H1 (cell line): ENCODE measurements at regions not wholly inside any gene's neighbourhood (a gene's known extent, or its start where the extent isn't known, plus 50 kb on each side); places are given as distances from the start of the nearest gene placed in this dataset.

ENCODE experiments used
- CTCF ChIA-PET: fragments of 300-600 bp; sonication (Branson Sonifier 250); formaldehyde crosslinking; loops from one replicate; lab custom pipeline; 2021; ENCODE audit not compliant: partially characterized antibody; lab: Charles Lee
- POLR2A ChIA-PET: fragments of 300-600 bp; sonication (Branson Sonifier 250); formaldehyde crosslinking; loops from one replicate; lab custom pipeline; 2021; ENCODE audit warnings: inconsistent platforms; ENCODE audit not compliant: partially characterized antibody; lab: Charles Lee
- DNase-seq, 2 experiments: peaks; one replicate each; pipeline versions ENCODE4 v3.0.0 to v3.0.0-alpha.2; 2010 to 2022; ENCODE audit warnings: low spot score in 2 of 2, low read depth in 1 of 2, mixed read lengths in 1 of 2
- FAIRE-seq: peaks from 2 replicates; lab custom pipeline; 2011; peaks lifted over from hg19 to GRCh38; lab: Jason Lieb, UNC
- H2AFZ ChIP-seq: 2 replicates; pipeline ENCODE4 v1.8.1; 2012; ENCODE audit warnings: low read length, inconsistent platforms
- H2AK5ac ChIP-seq: 2 replicates; pipeline ENCODE4 v1.6.1; 2013; ENCODE audit warnings: low read depth, low read length
- H2BK120ac ChIP-seq: replicated peaks from 2 replicates; pipeline ENCODE3; 2013; ENCODE audit warnings: low read depth, low read length, inconsistent platforms
- H2BK12ac ChIP-seq: 2 replicates; pipeline ENCODE4 v1.6.1; 2013; ENCODE audit warnings: low read depth, low read length
- H2BK15ac ChIP-seq: 2 replicates; pipeline ENCODE4 v1.6.1; 2013; ENCODE audit warnings: low read length
- H2BK20ac ChIP-seq: 2 replicates; pipeline ENCODE4 v1.6.1; 2013; ENCODE audit warnings: low read length
- H2BK5ac ChIP-seq: 2 replicates; pipeline ENCODE4 v1.6.1; 2013; ENCODE audit warnings: low read depth, low read length
- H3K14ac ChIP-seq: 2 replicates; pipeline ENCODE4 v1.6.1; 2013; ENCODE audit warnings: inconsistent platforms; ENCODE audit not compliant: insufficient read length
- H3K18ac ChIP-seq: 2 replicates; pipeline ENCODE4 v1.6.1; 2013; ENCODE audit warnings: low read length; ENCODE audit errors: extremely low read depth
- H3K23ac ChIP-seq: 2 replicates; pipeline ENCODE4 v1.6.1; 2013; ENCODE audit warnings: inconsistent platforms; ENCODE audit not compliant: insufficient read length
- H3K23me2 ChIP-seq: 2 replicates; pipeline ENCODE4 v1.6.1; 2013; ENCODE audit warnings: low read depth, low read length
- H3K27ac ChIP-seq: 2 replicates; pipeline ENCODE4 v1.6.1; 2011; ENCODE audit warnings: low read depth, low read length, inconsistent platforms
- H3K27me3 ChIP-seq, 4 experiments: replicated peaks in 1 of 4; 1 replicate in 1 of 4; 2 replicates in 3 of 4; pipeline versions ENCODE4 v1.6.1 to v1.8.1; 2011 to 2013; ENCODE audit warnings: low read length in 3 of 4, mild to moderate bottlenecking in 3 of 4, inconsistent platforms in 2 of 4, mixed read lengths in 2 of 4, moderate library complexity in 1 of 4; ENCODE audit not compliant: control insufficient read depth in 3 of 4, insufficient read depth in 3 of 4; ENCODE audit errors: extremely low read depth in 1 of 4
- H3K36me3 ChIP-seq, 4 experiments: 2 replicates each; pipeline versions ENCODE4 v1.6.1 to v1.8.1; 2011 to 2013; ENCODE audit warnings: mild to moderate bottlenecking in 4 of 4, low read length in 3 of 4, moderate library complexity in 2 of 4, control low read depth in 1 of 4, inconsistent platforms in 1 of 4; ENCODE audit not compliant: insufficient read depth in 4 of 4, control insufficient read depth in 2 of 4
- H3K4ac ChIP-seq: replicated peaks from 2 replicates; pipeline ENCODE3; 2013; ENCODE audit warnings: low read length, low read depth, mixed read lengths, inconsistent platforms; ENCODE audit not compliant: insufficient read length
- H3K4me1 ChIP-seq, 4 experiments: replicated peaks in 1 of 4; 1 replicate in 1 of 4; 2 replicates in 3 of 4; pipeline versions ENCODE4 v1.6.1 to v1.8.1; 2011 to 2013; ENCODE audit warnings: low read length in 3 of 4, inconsistent platforms in 2 of 4, mixed read lengths in 1 of 4; ENCODE audit not compliant: insufficient read depth in 4 of 4, control insufficient read depth in 3 of 4
- H3K4me2 ChIP-seq, 2 experiments: 2 replicates each; pipeline versions ENCODE4 v1.6.1 to v1.8.1; 2011 to 2013; ENCODE audit warnings: low read depth in 2 of 2, low read length in 2 of 2, control low read depth in 1 of 2, inconsistent platforms in 1 of 2, mild to moderate bottlenecking in 1 of 2; ENCODE audit not compliant: insufficient read depth in 1 of 2
- H3K4me3 ChIP-seq, 4 experiments: fragments of 200-600, 300-600 bp in 1 of 4; sonication (generic), shearing (Covaris generic), sonication (Bioruptor Twin) in 1 of 4; 2 replicates each; pipeline versions ENCODE4 v1.5.1 to v1.8.1; 2011 to 2016; ENCODE audit warnings: low read length in 4 of 4, low read depth in 3 of 4, control low read depth in 2 of 4, inconsistent platforms in 2 of 4, mild to moderate bottlenecking in 2 of 4, mixed read lengths in 1 of 4, moderate library complexity in 1 of 4; ENCODE audit not compliant: insufficient read depth in 2 of 4; ENCODE audit errors: extremely low read depth in 1 of 4
- H3K56ac ChIP-seq: replicated peaks from 2 replicates; pipeline ENCODE3; 2013; ENCODE audit warnings: low read depth, mild to moderate bottlenecking, mixed read lengths, low read length, inconsistent platforms; ENCODE audit not compliant: insufficient read length
- H3K79me1 ChIP-seq: 2 replicates; pipeline ENCODE4 v1.6.1; 2013; ENCODE audit warnings: low read depth, low read length, control low read depth
- H3K79me2 ChIP-seq, 2 experiments: 2 replicates each; pipeline versions ENCODE4 v1.6.1 to v1.8.1; 2012 to 2013; ENCODE audit warnings: low read length in 2 of 2, mild to moderate bottlenecking in 2 of 2, inconsistent platforms in 1 of 2; ENCODE audit not compliant: insufficient read depth in 2 of 2, control insufficient read depth in 1 of 2
- H3K9ac ChIP-seq, 4 experiments: replicated peaks in 1 of 4; 1 replicate in 1 of 4; 2 replicates in 3 of 4; pipeline versions ENCODE4 v1.6.1 to v1.8.1; 2011 to 2013; ENCODE audit warnings: low read depth in 3 of 4, low read length in 3 of 4, control low read depth in 2 of 4, mild to moderate bottlenecking in 2 of 4, moderate library complexity in 2 of 4, inconsistent platforms in 1 of 4; ENCODE audit errors: extremely low read depth in 1 of 4
- H3K9me3 ChIP-seq, 2 experiments: 2 replicates each; pipeline versions ENCODE4 v1.6.1 to v1.8.1; 2012 to 2013; ENCODE audit warnings: mild to moderate bottlenecking in 2 of 2, moderate library complexity in 2 of 2, control low read depth in 1 of 2, inconsistent platforms in 1 of 2, low read depth in 1 of 2, low read length in 1 of 2, mixed read lengths in 1 of 2; ENCODE audit not compliant: insufficient read depth in 2 of 2
- H4K20me1 ChIP-seq, 2 experiments: replicated peaks in 1 of 2; 2 replicates each; pipeline versions ENCODE3 to v1.8.1; 2011 to 2013; ENCODE audit warnings: inconsistent platforms in 2 of 2, low read length in 2 of 2, mild to moderate bottlenecking in 1 of 2; ENCODE audit not compliant: insufficient read depth in 2 of 2, control insufficient read depth in 1 of 2
- H4K5ac ChIP-seq: 2 replicates; pipeline ENCODE4 v1.6.1; 2013; ENCODE audit warnings: low read length, low read depth, mixed read lengths, inconsistent platforms; ENCODE audit not compliant: insufficient read length
- H4K8ac ChIP-seq: 2 replicates; pipeline ENCODE4 v1.8.0; 2013; ENCODE audit warnings: mild to moderate bottlenecking, moderate library complexity, low read length, inconsistent platforms; ENCODE audit not compliant: insufficient read depth; ENCODE audit errors: extremely low read depth
- H4K91ac ChIP-seq: replicated peaks from 2 replicates; pipeline ENCODE3; 2013; ENCODE audit warnings: low read length, mixed read lengths, inconsistent platforms; ENCODE audit not compliant: insufficient read length
- ATF3 ChIP-seq: IDR thresholded peaks from 2 replicates; pipeline ENCODE4 v1.6.1; 2011; ENCODE audit warnings: low read depth, mild to moderate bottlenecking, low read length; ENCODE audit not compliant: insufficient read depth
- BCL11A ChIP-seq, 2 experiments: IDR thresholded peaks; one replicate each; pipeline ENCODE4 v1.6.1; 2011; ENCODE audit warnings: low read depth in 2 of 2, low read length in 2 of 2, mild to moderate bottlenecking in 2 of 2
- CHD1 ChIP-seq: IDR thresholded peaks from 2 replicates; pipeline ENCODE4 v1.6.1; 2012; ENCODE audit warnings: low read depth, low read length, improper control_type of control experiment
- E2F6 ChIP-seq: IDR thresholded peaks from 2 replicates; pipeline ENCODE4 v1.6.1; 2012; ENCODE audit warnings: inconsistent platforms
- EP300 ChIP-seq, 2 experiments: IDR thresholded peaks; 1 replicate in 1 of 2; 2 replicates in 1 of 2; pipeline ENCODE4 v1.6.1; 2011 to 2012; ENCODE audit warnings: low read depth in 2 of 2, low read length in 2 of 2, mild to moderate bottlenecking in 2 of 2, borderline replicate concordance in 1 of 2, inconsistent platforms in 1 of 2, moderate library complexity in 1 of 2
- EZH2 ChIP-seq: fragments of 200-600 bp; sonication (generic); IDR thresholded peaks from 2 replicates; pipeline ENCODE4 v1.7.1; 2012; ENCODE audit warnings: low read depth, mild to moderate bottlenecking, moderate library complexity, low read length, inconsistent platforms; ENCODE audit not compliant: severe bottlenecking
- KDM5A ChIP-seq: fragments of 200-600 bp; IDR thresholded peaks from 2 replicates; pipeline ENCODE4 v1.7.1; 2012; ENCODE audit warnings: mild to moderate bottlenecking, low read length, inconsistent platforms, mixed read lengths
- NANOG ChIP-seq: IDR thresholded peaks from 2 replicates; pipeline ENCODE4 v1.6.1; 2011; ENCODE audit warnings: low read length, low read depth, mild to moderate bottlenecking, inconsistent platforms; ENCODE audit not compliant: insufficient read depth, poor library complexity, severe bottlenecking
- NRF1 ChIP-seq: IDR thresholded peaks from 2 replicates; pipeline ENCODE4 v1.6.1; 2011; ENCODE audit warnings: mild to moderate bottlenecking, low read depth, low read length, improper control_type of control experiment
- TEAD4 ChIP-seq: IDR thresholded peaks from 2 replicates; pipeline ENCODE4 v1.6.1; 2012; ENCODE audit warnings: low read depth, low read length, inconsistent platforms, mixed read lengths
- ZNF274 ChIP-seq: IDR thresholded peaks from 2 replicates; pipeline ENCODE4 v1.7.0; 2012; ENCODE audit warnings: low read length, borderline replicate concordance; ENCODE audit errors: extremely low read depth
- WGBS, 2 experiments: shearing (Covaris generic) in 1 of 2; methylation state at CpG; one replicate each; pipeline versions ENCODE4 v1.1.6 to v1.1.7; 2013 to 2015; ENCODE audit warnings: low lambda C conversion rate in 2 of 2, mixed read lengths in 2 of 2, inconsistent platforms in 1 of 2, low coverage in 1 of 2, missing lambda C conversion rate in 1 of 2; ENCODE audit not compliant: insufficient replicate concordance in 2 of 2, insufficient coverage in 1 of 2, insufficient read length in 1 of 2; ENCODE audit errors: extremely low coverage in 1 of 2, missing lambda C conversion rate in 1 of 2; 5-methylcytosine and 5-hydroxymethylcytosine counted together

DNA sequence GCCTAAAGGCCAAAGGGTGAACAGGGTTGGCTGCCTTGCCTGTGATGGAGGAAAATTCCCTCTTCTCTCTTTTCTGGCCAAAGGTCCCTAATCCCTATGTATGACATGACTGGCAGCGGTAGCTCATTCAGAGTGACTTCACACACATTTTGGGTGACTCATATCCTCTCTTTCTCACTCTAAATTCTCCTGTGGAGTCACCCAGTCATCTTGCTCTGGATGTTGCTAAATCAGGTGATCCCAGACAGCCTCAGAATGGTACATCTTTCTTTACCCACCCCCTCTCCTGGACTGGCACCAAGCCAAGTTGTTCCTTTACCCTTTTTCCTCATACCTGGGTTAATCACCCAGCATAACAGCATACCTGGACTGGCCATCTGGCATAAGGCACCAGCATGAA, 77.2 kb downstream of the NEURL3 start:
- Histone ChIP-seq H3K9ac (no peak overlapping the region), H2BK5ac (no peak overlapping the region), H3K18ac (no peak overlapping the region), H3K23me2 (no peaks in the 10 kb centered on the region), H3K56ac (no peak overlapping the region), H2BK20ac (no peak overlapping the region), H2AFZ (no peak overlapping the region), H4K8ac (no peak overlapping the region), H2BK12ac (no peak overlapping the region), H3K4me3 (no peak overlapping the region), H3K9me3 (peaks cover 12 to 14% of the 10 kb centered on the region in 2 experiments; a peak in 3 of 4 replicates), H2BK15ac (no peak overlapping the region), H3K79me1 (no peaks in the 10 kb centered on the region), H3K27me3 (no peaks in the 10 kb centered on the region), H2BK120ac (no peak overlapping the region), H3K4me2 (no peak overlapping the region), H3K4ac (no peak overlapping the region), H3K27ac (no peak overlapping the region), H4K91ac (no peak overlapping the region), H3K4me1 (peaks cover 0 to 2% (median 0%) of the 10 kb centered on the region in 4 experiments; a peak in 1 of 7 replicates), H3K23ac (no peak overlapping the region), H2AK5ac (no peak overlapping the region), H3K14ac (no peak overlapping the region), H4K20me1 (no peaks in the 10 kb centered on the region), H3K79me2 (no peaks in the 10 kb centered on the region), H4K5ac (no peak overlapping the region), H3K36me3 (no peaks in the 10 kb centered on the region)
- FAIRE-seq (no peak), DNase-seq (no peak)
- ChIA-PET CTCF (interaction anchor here (1.1 to 1.5 kb wide), 2 partner anchors 21 to 81 kb away, joined by 3 to 4 read pairs; no protein-coding TSS in a partner anchor), POLR2A (no interaction called here)
- 89% methylated on average over 1 of the region's 1 CpG; no CpG with 5 or more reads in 1 of the 2 experiments for WGBS, 2 experiments
- TF ChIP-seq TEAD4 (no peak), NRF1 (no peak), BCL11A (IDR thresholded peaks at IDR 0.05; ENCODE audit: low read depth in 2 of 2, low read length in 2 of 2) (no peak), KDM5A (no peak), NANOG (no peak), ZNF274 (no peak), ATF3 (no peak), EZH2 (no peak), EP300 (IDR thresholded peaks at IDR 0.05; ENCODE audit: borderline replicate concordance in 1 of 2, low read depth in 2 of 2, low read length in 2 of 2) (no peak), CHD1 (no peak), E2F6 (no peak)
